C1 segment of cervical spinal cord (tissue), 14 donors: ENCODE measurements at regions not wholly inside any gene's neighbourhood (a gene's known extent, or its start where the extent isn't known, plus 50 kb on each side); places are given as distances from the start of the nearest gene placed in this dataset.
"Not testable (repeated sequence)": the region's sequence is repeated elsewhere in the genome, so short reads cannot be mapped to it uniquely, and the experiment has no call there.

Experiments used
- DNase-seq, 14 donors: peaks; one replicate each; lab custom pipeline; 2025; lab: John Stamatoyannopoulos, UW

GRCh38 chr2:203585516-203585915 is 50.4 kb upstream of the RAPH1 start:
- no peak for DNase-seq

DNA sequence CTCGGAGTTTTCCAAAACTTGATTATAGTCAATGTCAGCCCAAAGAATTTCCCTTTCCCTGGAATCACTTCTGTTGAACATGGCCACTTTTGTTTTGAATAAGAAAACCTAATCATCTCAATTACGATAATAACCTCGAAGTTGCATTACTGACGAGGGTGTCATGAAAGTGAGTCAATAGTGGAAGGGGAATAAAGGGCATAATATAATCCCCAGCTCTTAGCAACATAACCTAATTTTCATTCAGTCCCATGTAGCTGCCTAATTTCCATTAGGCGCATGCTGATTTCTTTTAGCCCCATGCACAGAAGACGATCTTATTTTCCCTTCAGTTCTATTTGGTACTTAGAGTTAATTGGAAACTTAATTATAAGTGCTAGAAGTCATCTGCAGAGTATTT is 51.1 kb upstream of the RAPH1 start:
- DNase-seq: no peak

- no peak for DNase-seq
Measured at GRCh38 chr2:203586696-203587095, 51.6 kb upstream of the RAPH1 start.

GRCh38 chr2:203590496-203590895 is 55.4 kb upstream of the RAPH1 start:
- DNase-seq: no peak

GRCh38 chr2:203591642-203592041 is 56.5 kb upstream of the RAPH1 start:
- no peak for DNase-seq

- DNase-seq: no peak
Measured at GRCh38 chr2:203592470-203592869, 57.4 kb upstream of the RAPH1 start.

- DNase-seq: no peak
Measured at GRCh38 chr2:203594541-203594940, 59.4 kb upstream of the RAPH1 start.

- no peak for DNase-seq
Measured at GRCh38 chr2:203596183-203596582, 61.1 kb upstream of the RAPH1 start.

DNA sequence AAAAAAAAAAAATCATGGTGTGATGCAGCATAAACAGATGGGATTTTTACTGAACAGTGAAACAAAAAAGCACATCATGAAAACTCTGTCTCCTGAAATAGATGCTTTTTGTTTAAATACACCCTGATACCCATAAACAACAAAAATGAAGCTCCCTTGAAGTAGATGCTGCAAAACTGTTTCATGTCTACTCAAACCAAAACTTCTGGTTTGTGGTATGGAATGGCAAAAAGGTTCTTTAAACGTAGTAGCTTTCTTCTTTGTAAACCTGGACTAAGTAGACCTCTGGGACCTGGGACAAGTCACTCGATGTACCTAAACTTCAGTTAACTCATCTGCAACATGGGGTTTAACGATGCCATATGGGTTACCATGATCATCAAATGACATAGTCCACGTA is 64.4 kb upstream of the RAPH1 start:
- no peak for DNase-seq

DNA sequence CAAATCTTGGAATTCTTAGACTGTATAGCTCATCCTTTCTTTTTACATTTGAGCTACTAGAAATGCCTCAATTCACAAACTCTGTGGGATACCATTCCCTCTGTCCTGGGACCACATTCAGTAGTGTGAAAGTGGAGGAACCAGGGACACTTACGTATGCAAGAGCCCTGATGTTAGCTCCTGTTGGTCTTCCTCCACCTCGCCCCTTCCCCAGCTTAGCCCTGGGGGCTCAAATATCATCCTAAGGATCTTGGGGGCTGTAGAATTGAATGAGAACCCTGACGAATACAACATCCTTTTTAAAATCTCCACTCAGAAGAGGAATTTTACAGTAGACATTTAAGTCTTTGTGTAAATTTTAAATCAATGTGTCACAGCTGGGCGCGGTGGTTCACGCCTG is 65.2 kb upstream of the RAPH1 start:
- DNase-seq: no peak

DNA sequence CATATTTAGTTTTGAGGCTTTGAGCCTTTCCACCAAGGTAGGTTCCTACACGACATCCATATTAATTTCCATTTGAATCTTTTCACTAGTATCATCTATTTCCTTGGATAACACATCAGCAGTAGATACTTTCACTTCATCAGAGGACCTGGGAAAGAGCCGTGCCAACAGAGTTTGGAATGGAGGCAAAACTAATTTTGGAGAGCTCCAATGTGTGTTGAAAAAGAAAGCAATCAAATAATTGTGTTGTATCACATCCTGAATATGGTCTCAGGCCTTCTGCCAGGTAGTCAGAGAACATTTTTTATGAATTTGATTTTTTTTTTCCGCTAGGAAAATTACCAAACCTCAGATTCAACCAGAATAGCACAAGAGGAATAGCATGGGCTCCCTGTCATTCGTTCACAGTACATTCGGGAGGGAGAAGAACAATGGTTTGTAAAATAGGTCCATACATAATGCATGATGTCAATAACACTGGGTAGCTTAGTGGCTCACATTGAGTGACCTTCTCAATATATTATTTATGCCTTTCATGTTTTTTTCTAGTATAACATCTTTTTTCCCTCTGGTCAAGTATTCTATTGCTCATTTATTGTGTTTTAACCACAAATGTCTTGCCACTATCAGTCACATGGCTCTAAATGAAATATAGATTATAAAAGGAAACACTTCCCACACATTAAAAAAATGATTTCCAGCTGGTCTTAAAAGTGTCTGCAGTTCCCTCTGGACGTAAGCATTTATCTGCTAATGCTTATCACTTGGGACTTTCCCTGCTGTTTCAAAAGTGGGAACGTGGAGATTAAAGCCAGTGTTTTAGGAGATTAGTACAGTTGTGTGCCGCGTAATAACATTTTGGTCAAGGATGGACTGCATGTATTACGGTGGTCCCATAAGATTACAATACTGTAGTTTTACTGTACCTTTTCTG is 68.6 kb upstream of the RAPH1 start:
- DNase-seq: no peak

DNA sequence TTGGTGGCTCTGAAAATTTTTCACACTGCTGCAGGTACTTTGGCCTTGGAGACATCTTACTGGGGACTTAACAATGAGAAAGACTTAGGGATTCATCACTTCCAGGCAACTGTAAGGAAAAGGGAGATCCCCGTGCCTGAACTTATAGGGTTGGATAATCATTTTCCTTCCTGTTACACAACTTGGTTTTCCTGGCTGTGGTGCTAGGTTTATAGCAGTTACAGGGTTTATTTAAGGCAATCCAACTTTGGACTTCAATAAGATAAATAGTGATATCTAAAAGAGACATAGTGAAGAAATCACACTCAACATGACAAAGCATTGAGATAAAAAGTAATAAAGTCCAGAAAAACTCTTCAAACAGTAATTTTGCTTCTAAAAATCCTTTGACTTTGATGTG is 70.2 kb upstream of the RAPH1 start:
- DNase-seq: no peak

DNA sequence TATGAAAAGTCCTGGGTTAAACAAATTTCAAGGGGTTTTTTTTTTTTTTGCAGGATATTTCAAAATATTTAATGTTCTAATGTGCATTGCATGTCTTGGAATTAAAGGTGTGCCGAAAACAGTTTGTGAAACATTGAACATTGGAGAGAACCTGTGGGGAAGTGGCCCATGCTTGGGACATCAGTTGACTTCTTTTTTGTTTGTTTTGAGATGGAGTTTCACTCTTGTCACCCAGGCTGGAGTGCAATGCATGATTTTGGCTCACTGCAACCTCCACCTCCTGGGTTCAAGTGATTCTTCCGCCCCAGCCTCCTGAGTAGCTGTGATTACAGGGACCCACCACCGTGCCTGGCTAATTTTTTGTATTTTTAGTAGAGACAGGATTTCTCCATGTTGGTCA is 71.0 kb upstream of the RAPH1 start:
- DNase-seq: no peak

GRCh38 chr2:203610558-203610957 is 75.5 kb upstream of the RAPH1 start:
- DNase-seq: no peak

GRCh38 chr2:203612246-203612645 is 77.1 kb upstream of the RAPH1 start:
- no peak for DNase-seq

DNA sequence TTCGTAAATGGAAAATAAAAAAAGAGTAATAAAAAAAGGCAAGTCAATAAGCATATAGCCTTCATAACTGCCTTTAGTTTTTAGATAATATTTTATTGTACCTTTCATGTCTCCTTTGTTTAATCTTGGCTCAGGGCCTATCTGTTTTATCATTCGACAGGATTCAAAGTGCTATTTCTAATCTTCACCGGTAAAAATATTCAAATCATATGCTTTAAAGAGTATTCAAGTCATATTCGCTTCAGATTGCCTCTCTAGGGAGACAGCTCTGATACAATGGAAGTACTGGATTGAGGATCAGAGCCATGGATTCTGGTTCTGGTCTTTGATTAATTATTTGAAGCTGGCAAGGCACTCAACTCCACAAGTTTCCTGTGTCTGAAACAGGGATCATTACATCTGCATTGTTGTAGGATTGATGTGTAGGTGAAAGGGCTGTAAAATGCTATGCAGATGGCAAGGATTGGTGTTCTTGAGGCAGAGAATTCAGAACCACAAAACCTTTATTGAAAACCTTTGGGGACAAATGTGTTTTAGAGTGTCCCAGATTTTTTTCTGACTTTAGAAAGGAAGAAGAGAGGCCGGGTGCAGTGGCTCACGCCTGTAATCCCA is 84.3 kb upstream of the RAPH1 start:
- no peak for DNase-seq

DNA sequence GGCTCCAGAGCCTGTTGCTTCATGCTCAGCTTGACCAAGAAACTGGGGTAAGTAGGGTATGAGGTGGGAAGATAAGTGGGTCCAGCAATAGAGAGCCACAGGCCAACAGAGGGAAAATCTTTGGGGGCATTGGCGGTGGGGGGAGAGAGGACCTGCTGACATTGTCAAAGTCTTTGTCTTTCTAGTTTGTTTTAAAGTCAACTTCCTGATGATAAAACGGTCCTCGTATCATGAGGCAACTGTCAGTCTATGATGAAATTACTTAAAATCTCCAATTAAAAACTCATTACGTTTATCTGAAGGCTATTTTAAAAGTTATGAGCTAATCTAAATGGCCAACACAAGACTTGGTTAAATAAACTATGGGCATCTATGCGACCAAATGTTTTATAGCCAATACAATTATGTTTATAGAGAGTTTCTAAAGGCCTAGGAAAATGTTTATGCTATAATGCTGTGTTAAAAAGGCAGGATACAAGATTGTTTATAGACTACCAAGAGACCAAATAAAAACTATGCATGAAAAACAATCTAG is 84.4 kb upstream of the CD28 start:
- no peak for DNase-seq

DNA sequence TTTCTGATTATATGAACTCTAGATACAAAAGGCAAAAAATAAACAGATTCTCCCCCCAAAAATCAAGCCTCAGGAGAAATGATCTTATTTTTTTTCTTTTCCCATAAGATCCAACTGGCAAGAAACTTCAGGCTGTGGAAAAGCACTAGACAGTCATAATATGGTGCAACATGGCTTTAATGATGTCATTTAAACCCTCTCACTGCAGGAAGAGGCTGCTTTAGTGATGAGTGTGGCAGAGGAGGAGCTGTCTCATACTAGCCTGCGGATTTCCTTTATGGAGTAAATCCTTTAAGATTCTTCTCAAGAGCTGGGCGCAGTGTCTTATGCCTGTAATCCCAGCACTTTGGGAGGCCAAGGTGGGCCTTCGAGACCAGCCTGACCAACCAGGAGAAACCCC is 83.3 kb upstream of the CD28 start:
- no peak for DNase-seq

GRCh38 chr2:203623661-203624060 is 82.8 kb upstream of the CD28 start:
- no peak for DNase-seq

GRCh38 chr2:203625701-203626100 is 80.7 kb upstream of the CD28 start:
- DNase-seq: no peak

- DNase-seq: not testable (repeated sequence)
Measured at GRCh38 chr2:203626247-203626646, 80.2 kb upstream of the CD28 start.

DNA sequence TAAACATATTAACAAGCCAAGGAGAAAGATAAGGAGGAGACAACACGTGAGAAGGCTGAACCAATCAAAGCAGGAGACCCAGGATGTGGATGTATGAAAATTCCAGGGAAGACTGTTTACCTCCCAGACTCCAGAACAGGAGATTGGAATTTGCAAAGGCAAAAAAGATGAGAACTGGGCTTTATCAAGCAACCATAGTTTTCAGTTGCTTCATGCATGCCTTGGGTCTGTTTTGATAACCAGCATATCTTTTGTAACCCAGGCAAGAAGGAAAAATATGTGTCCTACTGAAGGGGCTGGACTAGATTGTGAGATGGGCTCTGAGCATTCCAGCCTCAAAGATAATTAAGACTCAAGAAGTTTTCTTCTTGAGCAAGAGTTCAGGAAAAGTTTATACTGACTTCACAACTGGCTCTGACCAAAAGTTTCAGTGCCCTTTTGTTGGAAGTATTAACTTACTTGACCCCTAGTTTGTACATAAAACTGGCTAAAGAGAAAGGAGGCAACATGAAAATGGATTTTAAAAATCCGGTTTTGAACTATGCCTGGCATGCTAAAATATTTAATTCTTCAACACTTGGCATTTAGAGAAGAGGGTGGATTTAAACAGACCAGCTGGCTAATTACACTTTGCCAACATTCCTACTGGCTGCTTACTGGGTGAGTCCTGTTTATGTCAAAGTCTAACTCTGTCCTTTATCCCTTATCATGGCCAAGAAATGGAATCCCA is 79.3 kb upstream of the CD28 start:
- no peak for DNase-seq
